Esophagus muscularis mucosa (tissue), 4 donors: ENCODE measurements at regions not wholly inside any gene's neighbourhood (a gene's known extent, or its start where the extent isn't known, plus 50 kb on each side); places are given as distances from the start of the nearest gene placed in this dataset.

Experiments
- EP300 ChIP-seq: sonication (generic); formaldehyde crosslinking; IDR thresholded peaks from one replicate; pipeline ENCODE4 v1.6.1; 2017; ENCODE audit warnings: antibody characterized with exemption
- POLR2A ChIP-seq: fragments of 450-650 bp; IDR thresholded peaks from one replicate; pipeline ENCODE4 v1.6.1; 2017; ENCODE audit warnings: antibody characterized with exemption, moderate library complexity, mild to moderate bottlenecking, low read depth
- TF ChIP-seq, protein P1 (sequence below), 3 experiments: fragments of 200-600 bp in 2 of 3; fragments of 450-650 bp in 1 of 3; sonication (generic) in 2 of 3; IDR thresholded peaks; one replicate each; pipeline ENCODE4 v1.5.1; 2017 to 2019; ENCODE audit warnings: antibody characterized with exemption in 3 of 3, mild to moderate bottlenecking in 2 of 3, moderate library complexity in 1 of 3

DNA sequence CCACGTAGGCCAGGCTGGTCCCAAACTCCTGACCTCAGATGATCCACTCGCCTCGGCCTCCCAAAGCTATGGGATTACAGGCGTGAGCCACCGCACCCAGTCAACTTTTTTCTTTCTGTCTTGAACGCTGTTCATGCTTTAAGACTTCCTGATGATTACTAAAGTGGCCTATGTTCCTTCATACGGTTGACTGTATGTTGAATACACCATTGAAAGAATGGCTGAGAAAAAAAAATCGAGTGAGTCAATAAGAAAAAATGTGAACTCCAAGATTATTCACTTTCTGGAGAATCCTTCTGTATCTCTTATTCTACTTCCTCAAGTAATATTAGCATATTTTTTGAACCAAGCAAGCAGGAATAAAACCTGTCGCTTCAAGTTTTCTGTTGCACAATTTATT lies 955.0 kb downstream of the GATA3 start:
- TF ChIP-seq, protein P1, sequence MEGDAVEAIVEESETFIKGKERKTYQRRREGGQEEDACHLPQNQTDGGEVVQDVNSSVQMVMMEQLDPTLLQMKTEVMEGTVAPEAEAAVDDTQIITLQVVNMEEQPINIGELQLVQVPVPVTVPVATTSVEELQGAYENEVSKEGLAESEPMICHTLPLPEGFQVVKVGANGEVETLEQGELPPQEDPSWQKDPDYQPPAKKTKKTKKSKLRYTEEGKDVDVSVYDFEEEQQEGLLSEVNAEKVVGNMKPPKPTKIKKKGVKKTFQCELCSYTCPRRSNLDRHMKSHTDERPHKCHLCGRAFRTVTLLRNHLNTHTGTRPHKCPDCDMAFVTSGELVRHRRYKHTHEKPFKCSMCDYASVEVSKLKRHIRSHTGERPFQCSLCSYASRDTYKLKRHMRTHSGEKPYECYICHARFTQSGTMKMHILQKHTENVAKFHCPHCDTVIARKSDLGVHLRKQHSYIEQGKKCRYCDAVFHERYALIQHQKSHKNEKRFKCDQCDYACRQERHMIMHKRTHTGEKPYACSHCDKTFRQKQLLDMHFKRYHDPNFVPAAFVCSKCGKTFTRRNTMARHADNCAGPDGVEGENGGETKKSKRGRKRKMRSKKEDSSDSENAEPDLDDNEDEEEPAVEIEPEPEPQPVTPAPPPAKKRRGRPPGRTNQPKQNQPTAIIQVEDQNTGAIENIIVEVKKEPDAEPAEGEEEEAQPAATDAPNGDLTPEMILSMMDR (IDR thresholded peaks at IDR 0.05), result no peak
- no peak for TF ChIP-seq EP300
- no peak for TF ChIP-seq POLR2A
